ENCODE measurements at regions not wholly inside any gene's neighbourhood (a gene's known extent, or its start where the extent isn't known, plus 50 kb on each side); places are given as distances from the start of the nearest gene placed in this dataset.
A peak's percentile ranks its signal among the peaks of the same experiment; 100 is the strongest.

DNA sequence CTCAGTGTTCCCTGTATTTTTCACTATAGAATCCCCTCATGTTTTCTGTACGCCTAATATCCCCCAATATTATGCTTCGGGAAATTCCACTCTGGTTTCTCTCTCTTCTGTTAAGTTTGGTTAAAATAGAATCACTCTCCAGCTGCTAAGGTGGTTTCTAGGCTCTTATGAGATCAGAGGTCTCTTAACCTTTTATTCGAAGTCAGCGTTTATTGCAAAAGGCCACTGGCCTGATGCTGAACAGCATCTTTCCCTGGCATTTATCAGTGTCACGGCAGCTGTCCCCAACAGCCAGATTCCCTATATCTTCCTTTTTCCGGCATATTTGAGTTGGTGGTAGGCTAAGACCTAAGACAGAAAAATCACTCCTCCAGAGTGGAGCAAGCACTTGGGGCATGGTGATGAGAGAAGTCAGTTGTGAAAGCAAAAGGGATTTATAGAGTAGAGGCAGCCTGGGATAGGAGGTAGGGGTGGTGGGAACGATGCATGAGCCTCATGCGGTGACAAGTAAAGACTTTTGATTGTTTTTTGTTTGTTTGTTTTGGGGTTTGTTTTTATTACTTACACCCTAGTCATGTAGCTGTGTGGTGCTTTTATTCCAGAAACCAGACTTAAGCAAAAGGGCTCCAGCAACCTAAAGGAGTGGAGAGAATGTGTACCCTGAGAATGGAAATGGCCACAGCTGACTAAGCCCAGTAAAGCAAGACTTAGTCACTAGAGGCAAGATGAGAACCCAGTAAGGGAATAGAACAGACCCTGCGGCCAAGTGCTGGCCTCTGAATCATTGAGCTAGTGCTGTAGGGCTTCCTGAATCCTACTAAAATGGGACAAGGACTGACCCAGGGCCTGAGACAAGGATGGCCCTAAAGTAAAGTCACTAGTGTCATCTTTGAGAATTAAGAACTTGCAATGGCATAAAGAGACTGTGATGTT lies 197.6 kb upstream of the PRNP start:
- H3K36me3 ChIP-seq (ENCODE audit: control insufficient read depth in 2 of 2, extremely low read depth in 1 of 2, insufficient read depth in 2 of 2, low read length in 2 of 2): no peaks in the 10 kb centered on the region
- peak; percentile 11 for TF ChIP-seq FOS (IDR thresholded peaks at IDR 0.05; ENCODE audit: borderline replicate concordance, insufficient read depth, low read length)
- TF ChIP-seq, protein P1, sequence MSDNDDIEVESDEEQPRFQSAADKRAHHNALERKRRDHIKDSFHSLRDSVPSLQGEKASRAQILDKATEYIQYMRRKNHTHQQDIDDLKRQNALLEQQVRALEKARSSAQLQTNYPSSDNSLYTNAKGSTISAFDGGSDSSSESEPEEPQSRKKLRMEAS (IDR thresholded peaks at IDR 0.05; ENCODE audit: insufficient read depth, insufficient read length): no peak
- H3K4me3 ChIP-seq (replicated peaks in 1 of 3; ENCODE audit: insufficient read depth in 1 of 3, low read depth in 1 of 3, low read length in 3 of 3): no peak overlapping the region
- peaks cover 0 to 4% of the 10 kb centered on the region in 2 experiments for H3K27me3 ChIP-seq (ENCODE audit: control insufficient read depth in 2 of 2, insufficient read depth in 2 of 2, low read length in 2 of 2)
- ChIA-PET CTCF (no interaction called here), POLR2A (no interaction called here)
- intact Hi-C loops (cut with micrococcal nuclease) (no loop called here), dilution Hi-C loops (cut with MboI; ENCODE audit: extremely low pct_ligation_motif_present, low sequenced_read_pairs) (no loop called here)
- no peaks in the 10 kb centered on the region for H3K9me1 ChIP-seq (replicated peaks; ENCODE audit: control insufficient read depth, extremely low read depth, insufficient read depth, low read length)
- no peak for DNase-seq (ENCODE audit: low read depth, low spot score)
- no peaks in the 10 kb centered on the region for H3K9me3 ChIP-seq (replicated peaks; ENCODE audit: control insufficient read depth, insufficient read depth, low read length)
- no peak overlapping the region for H3K27ac ChIP-seq (ENCODE audit: insufficient read depth, low read depth, low read length)
- H4K20me1 ChIP-seq (replicated peaks; ENCODE audit: control insufficient read depth, extremely low read depth, insufficient read depth, low read length): no peaks in the 10 kb centered on the region
- no peaks in the 10 kb centered on the region for H3K79me2 ChIP-seq (ENCODE audit: control insufficient read depth, insufficient read depth, low read length)
- H3K9ac ChIP-seq (replicated peaks; ENCODE audit: extremely low read depth, insufficient read depth, low read length): no peak overlapping the region
- no peak for FAIRE-seq
- H3K4me1 ChIP-seq (ENCODE audit: control insufficient read depth, extremely low read depth, insufficient read depth, low read length): no peaks in the 10 kb centered on the region
- no TSS peak for BruUV-seq (replicated peaks)
- H3K4me2 ChIP-seq (ENCODE audit: insufficient read depth, low read length): no peak overlapping the region
- no peak overlapping the region for H2AFZ ChIP-seq (ENCODE audit: low read depth, low read length)

DNA sequence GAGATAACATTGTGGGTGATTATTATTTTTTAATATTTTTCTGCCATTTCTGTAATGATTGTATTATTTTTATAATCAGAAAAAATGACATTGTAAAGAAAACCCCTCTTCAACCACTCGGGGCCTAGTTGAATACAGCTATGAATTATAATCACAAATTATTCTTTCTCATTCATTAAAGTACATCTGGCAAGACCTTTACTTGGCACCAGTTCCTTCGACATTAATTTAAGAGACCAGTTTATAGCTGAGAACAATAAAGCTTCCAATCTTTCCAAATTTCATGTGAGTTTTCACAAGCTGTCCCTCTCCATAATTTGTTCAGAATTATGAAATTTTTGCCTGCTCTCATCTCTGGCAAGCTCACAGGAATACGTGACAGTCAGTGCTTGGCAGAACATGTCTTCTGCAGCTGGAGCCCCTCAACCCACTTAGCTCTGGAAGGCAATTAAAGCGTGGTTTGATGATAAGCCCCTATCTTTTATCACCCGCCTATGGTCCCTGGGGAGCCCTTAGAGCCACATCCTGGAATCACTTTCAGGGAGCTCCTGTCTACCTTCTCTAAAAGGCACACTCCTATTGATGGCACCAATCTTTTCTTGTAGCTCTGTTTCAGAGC lies 201.8 kb upstream of the PRNP start:
- H3K9me1 ChIP-seq (replicated peaks; ENCODE audit: control insufficient read depth, extremely low read depth, insufficient read depth, low read length): no peaks in the 10 kb centered on the region
- no peak overlapping the region for H3K4me3 ChIP-seq (replicated peaks in 1 of 3; ENCODE audit: insufficient read depth in 1 of 3, low read depth in 1 of 3, low read length in 3 of 3)
- no peak overlapping the region for H2AFZ ChIP-seq (ENCODE audit: low read depth, low read length)
- no peaks in the 10 kb centered on the region for H3K4me1 ChIP-seq (ENCODE audit: control insufficient read depth, extremely low read depth, insufficient read depth, low read length)
- CTCF ChIA-PET: interaction anchor here (1.0 kb wide), 1 partner anchor 69 kb away, joined by 4 read pairs; no protein-coding TSS in a partner anchor
- H3K9ac ChIP-seq (replicated peaks; ENCODE audit: extremely low read depth, insufficient read depth, low read length): no peak overlapping the region
- TF ChIP-seq, protein P2, sequence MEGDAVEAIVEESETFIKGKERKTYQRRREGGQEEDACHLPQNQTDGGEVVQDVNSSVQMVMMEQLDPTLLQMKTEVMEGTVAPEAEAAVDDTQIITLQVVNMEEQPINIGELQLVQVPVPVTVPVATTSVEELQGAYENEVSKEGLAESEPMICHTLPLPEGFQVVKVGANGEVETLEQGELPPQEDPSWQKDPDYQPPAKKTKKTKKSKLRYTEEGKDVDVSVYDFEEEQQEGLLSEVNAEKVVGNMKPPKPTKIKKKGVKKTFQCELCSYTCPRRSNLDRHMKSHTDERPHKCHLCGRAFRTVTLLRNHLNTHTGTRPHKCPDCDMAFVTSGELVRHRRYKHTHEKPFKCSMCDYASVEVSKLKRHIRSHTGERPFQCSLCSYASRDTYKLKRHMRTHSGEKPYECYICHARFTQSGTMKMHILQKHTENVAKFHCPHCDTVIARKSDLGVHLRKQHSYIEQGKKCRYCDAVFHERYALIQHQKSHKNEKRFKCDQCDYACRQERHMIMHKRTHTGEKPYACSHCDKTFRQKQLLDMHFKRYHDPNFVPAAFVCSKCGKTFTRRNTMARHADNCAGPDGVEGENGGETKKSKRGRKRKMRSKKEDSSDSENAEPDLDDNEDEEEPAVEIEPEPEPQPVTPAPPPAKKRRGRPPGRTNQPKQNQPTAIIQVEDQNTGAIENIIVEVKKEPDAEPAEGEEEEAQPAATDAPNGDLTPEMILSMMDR (IDR thresholded peaks at IDR 0.05; ENCODE audit: extremely low read depth in 1 of 2, insufficient read depth in 1 of 2, low read depth in 1 of 2, low read length in 2 of 2): no peak
- no peak for TF ChIP-seq MYC (IDR thresholded peaks at IDR 0.05; ENCODE audit: low read depth, low read length)
- no peak for TF ChIP-seq EZH2 (IDR thresholded peaks at IDR 0.05; ENCODE audit: borderline replicate concordance, low read depth, low read length, severe bottlenecking)
- TF ChIP-seq, protein P1 (IDR thresholded peaks at IDR 0.05; ENCODE audit: insufficient read depth, insufficient read length): no peak
- TF ChIP-seq JUN (IDR thresholded peaks at IDR 0.05; ENCODE audit: borderline replicate concordance, insufficient read depth, insufficient read length, low read depth): no peak
- TF ChIP-seq FOS (IDR thresholded peaks at IDR 0.05; ENCODE audit: borderline replicate concordance, insufficient read depth, low read length): no peak
- TF ChIP-seq POLR2AphosphoS5 (IDR thresholded peaks at IDR 0.05; ENCODE audit: insufficient read depth, low read depth, low read length): no peak
- no peak for TF ChIP-seq GATA2 (IDR thresholded peaks at IDR 0.05; ENCODE audit: insufficient read depth, insufficient read length, low read depth, low read length)
- no peak for TF ChIP-seq POLR2A (IDR thresholded peaks at IDR 0.05; ENCODE audit: low read depth, low read length)
- H3K79me2 ChIP-seq (ENCODE audit: control insufficient read depth, insufficient read depth, low read length): no peaks in the 10 kb centered on the region
- H3K27me3 ChIP-seq (ENCODE audit: control insufficient read depth in 2 of 2, insufficient read depth in 2 of 2, low read length in 2 of 2): peaks cover 0 to 5% of the 10 kb centered on the region in 2 experiments
- H3K9me3 ChIP-seq (replicated peaks; ENCODE audit: control insufficient read depth, insufficient read depth, low read length): no peaks in the 10 kb centered on the region
- FAIRE-seq (no peak), DNase-seq (ENCODE audit: low read depth, low spot score) (no peak)
- no TSS peak for BruUV-seq (replicated peaks)
- POLR2A ChIA-PET: no interaction called here
- dilution Hi-C loops (cut with MboI; ENCODE audit: extremely low pct_ligation_motif_present, low sequenced_read_pairs) (no loop called here), intact Hi-C loops (cut with micrococcal nuclease) (no loop called here)
- H4K20me1 ChIP-seq (replicated peaks; ENCODE audit: control insufficient read depth, extremely low read depth, insufficient read depth, low read length): no peaks in the 10 kb centered on the region
- no peaks in the 10 kb centered on the region for H3K36me3 ChIP-seq (ENCODE audit: control insufficient read depth in 2 of 2, extremely low read depth in 1 of 2, insufficient read depth in 2 of 2, low read length in 2 of 2)
- H3K27ac ChIP-seq (ENCODE audit: insufficient read depth, low read depth, low read length): no peak overlapping the region
- H3K4me2 ChIP-seq (ENCODE audit: insufficient read depth, low read length): no peak overlapping the region
